VCaP (cell line): ENCODE measurements at regions not wholly inside any gene's neighbourhood (a gene's known extent, or its start where the extent isn't known, plus 50 kb on each side); places are given as distances from the start of the nearest gene placed in this dataset.

ENCODE experiments used
- H3K27ac ChIP-seq: fragments of 450-650 bp; 2 replicates; pipeline ENCODE4 v1.5.1; 2017
- CTCF ChIP-seq: fragments of 450-650 bp; conservative IDR thresholded peaks from 2 replicates; pipeline ENCODE4 v1.5.1; 2017; ENCODE audit warnings: mild to moderate bottlenecking, moderate library complexity

- no peak for TF ChIP-seq CTCF
- H3K27ac ChIP-seq = no peak overlapping the region
Measured at GRCh38 chr11:128407962-128408361, 179.4 kb downstream of the ETS1 start.

DNA sequence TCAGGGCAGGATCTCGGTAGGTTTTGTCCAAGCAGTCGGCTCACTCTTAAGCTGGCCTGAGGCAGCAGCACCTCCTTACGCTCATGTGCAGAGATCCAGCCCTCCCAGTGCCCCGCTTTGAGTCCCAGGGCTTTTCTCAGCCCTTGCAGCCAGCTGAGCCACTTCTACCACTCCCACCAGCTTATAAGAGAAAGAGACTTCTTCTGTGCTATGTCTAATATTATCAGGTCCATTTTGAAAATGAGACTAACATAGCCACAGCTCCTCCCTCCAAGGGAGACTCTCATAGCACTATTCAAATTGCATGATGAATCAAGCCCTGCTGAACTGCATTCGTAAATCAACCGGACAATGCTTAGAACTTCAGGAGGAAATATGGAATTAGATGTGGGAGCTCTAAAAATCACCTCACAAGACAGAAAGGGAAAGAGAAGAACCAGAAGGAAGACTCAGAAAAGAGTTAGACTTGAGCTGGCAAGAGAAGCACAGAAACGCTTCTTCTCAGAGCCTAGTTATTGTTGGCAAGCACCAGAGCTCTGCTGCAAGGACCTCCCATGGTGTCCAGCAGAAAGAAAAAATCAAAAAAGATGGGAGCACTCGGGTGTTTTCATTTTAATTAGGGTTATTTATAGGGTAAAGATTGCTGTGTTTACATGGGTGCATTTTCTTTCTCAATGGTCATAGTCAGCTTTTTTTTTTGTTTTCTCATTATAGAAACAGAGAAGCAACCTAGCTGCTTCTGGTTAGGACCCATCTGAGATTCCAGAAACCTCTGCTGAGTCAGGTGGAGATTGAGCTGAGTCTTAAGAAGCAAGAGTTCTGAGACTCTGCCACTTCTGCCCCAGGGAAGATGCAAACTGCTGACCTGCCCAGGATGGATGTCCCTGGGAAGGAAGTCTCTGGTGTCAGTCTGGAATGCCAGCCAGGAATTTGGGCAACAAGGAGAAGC, 181.4 kb downstream of the ETS1 start:
- no peak for TF ChIP-seq CTCF
- H3K27ac ChIP-seq = no peak overlapping the region

- no peak for TF ChIP-seq CTCF
Measured at GRCh38 chr11:128405112-128405511, 182.2 kb downstream of the ETS1 start.

DNA sequence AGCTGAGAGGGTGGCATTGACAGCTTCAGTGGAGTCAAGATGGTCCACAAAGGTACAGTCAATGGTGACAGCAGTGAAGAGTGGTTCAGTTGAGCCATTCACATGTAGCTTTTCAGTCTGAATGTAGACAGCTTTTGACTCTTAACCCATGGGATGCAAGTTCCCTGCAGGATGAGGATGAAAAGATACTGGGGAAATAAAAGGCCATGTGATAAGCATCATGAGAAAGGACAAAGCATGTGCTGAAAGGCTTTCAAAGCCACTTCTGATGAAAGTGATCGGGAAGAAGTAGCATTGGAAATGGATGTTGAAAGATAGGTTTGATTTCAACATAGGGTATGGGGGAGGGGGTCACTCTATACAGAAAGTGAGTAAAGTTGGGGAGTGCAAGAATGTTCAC, 182.9 kb downstream of the ETS1 start:
- no peak for TF ChIP-seq CTCF
- H3K27ac ChIP-seq = no peak overlapping the region

More at GRCh38 chr11:128405112-128405511, 182.2 kb downstream of the ETS1 start:
- H3K27ac ChIP-seq = no peak overlapping the region

- TF ChIP-seq CTCF = no peak
- no peak overlapping the region for H3K27ac ChIP-seq
Measured at GRCh38 chr11:128400382-128401203, 186.8 kb downstream of the ETS1 start.

DNA sequence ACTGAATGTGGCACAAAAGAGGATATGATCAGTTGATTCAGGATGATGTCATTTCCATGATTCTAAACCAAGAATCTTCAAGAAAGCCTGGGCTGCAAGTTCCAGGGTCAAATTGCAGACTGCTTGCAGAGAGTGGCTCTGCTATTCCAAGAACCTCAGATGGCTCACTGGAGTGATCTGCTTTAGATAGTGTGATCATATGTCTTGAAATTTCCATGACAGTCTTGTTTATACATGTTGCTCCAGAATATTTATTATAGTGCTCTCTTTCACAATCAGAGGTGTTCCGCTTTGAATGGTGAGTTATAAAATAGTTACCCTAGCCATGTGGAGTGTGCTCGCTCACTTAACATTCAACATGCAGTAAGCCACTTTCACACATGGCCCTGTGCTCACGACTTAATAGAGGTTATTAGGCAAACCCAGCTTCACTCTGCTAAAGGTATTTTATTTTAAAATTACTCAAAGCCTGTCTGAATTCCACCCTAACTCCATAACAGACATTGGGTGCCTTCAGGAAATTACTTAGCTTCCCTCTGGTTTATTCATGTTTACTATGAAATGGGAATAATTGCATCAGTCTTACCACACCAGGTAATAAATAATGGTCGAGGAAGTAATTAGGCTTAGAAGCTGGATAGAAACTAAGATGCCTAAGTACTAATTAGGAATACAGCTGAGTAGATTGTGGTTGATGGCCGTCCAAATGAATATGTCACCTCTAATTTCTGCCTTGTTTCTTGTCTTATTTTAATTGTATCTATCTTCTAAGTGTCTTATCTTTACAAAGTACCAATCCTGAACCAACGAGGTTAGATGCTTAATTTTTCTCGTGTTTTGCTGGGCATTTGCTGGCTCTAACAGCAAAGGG, 187.9 kb downstream of the ETS1 start:
- no peak overlapping the region for H3K27ac ChIP-seq
- TF ChIP-seq CTCF = no peak
